GM23248 (cell line): ENCODE measurements at regions not wholly inside any gene's neighbourhood (a gene's known extent, or its start where the extent isn't known, plus 50 kb on each side); places are given as distances from the start of the nearest gene placed in this dataset.

Experiments used
- DNase-seq: peaks from one replicate; pipeline ENCODE4 v3.0.0-alpha.2; 2015
- H2AFZ ChIP-seq: fragments of 200-600 bp; sonication (generic); 2 replicates; pipeline ENCODE4 v1.6.1; 2016; ENCODE audit warnings: antibody characterized with exemption
- H3F3A ChIP-seq: fragments of 200-600 bp; sonication (generic); 2 replicates; pipeline ENCODE4 v1.6.1; 2016; ENCODE audit warnings: mild to moderate bottlenecking, antibody characterized with exemption, mixed run types; ENCODE audit not compliant: insufficient read depth
- H3K27ac ChIP-seq: fragments of 200-600 bp; sonication (generic); 2 replicates; pipeline ENCODE4 v1.5.1; 2016; ENCODE audit warnings: mild to moderate bottlenecking
- H3K27me3 ChIP-seq: fragments of 200-600 bp; sonication (generic); replicated peaks from 2 replicates; pipeline ENCODE4 v1.6.1; 2016; ENCODE audit warnings: mild to moderate bottlenecking; ENCODE audit not compliant: insufficient read depth
- H3K36me3 ChIP-seq: fragments of 200-600 bp; sonication (generic); 2 replicates; pipeline ENCODE4 v1.6.1; 2016; ENCODE audit warnings: low read depth, mild to moderate bottlenecking
- H3K4me1 ChIP-seq: fragments of 200-600 bp; sonication (generic); 2 replicates; pipeline ENCODE4 v1.6.1; 2016; ENCODE audit warnings: mild to moderate bottlenecking; ENCODE audit not compliant: insufficient read depth
- H3K4me2 ChIP-seq: fragments of 200-600 bp; sonication (generic); one replicate; pipeline ENCODE4 v1.6.1; 2016; ENCODE audit warnings: mild to moderate bottlenecking; ENCODE audit not compliant: unreplicated experiment
- H3K4me3 ChIP-seq: fragments of 200-600 bp; sonication (generic); 2 replicates; pipeline ENCODE4 v1.5.1; 2016; ENCODE audit warnings: mild to moderate bottlenecking
- H3K79me2 ChIP-seq: fragments of 200-600 bp; sonication (generic); 2 replicates; pipeline ENCODE4 v1.6.1; 2016; ENCODE audit warnings: mild to moderate bottlenecking; ENCODE audit not compliant: insufficient read depth
- H3K9ac ChIP-seq: fragments of 200-600 bp; sonication (generic); 2 replicates; pipeline ENCODE4 v1.6.1; 2016; ENCODE audit warnings: mild to moderate bottlenecking
- H3K9me2 ChIP-seq: fragments of 200-600 bp; sonication (generic); 2 replicates; pipeline ENCODE4 v1.6.1; 2016; ENCODE audit warnings: mixed run types, mild to moderate bottlenecking, moderate library complexity; ENCODE audit not compliant: insufficient read depth
- H3K9me3 ChIP-seq: fragments of 200-600 bp; sonication (generic); one replicate; pipeline ENCODE4 v1.6.1; 2017; ENCODE audit warnings: low read depth
- H4K20me1 ChIP-seq: fragments of 200-600 bp; sonication (generic); 2 replicates; pipeline ENCODE4 v1.6.0; 2016; ENCODE audit not compliant: insufficient read depth
- EZH2 ChIP-seq: fragments of 200-600 bp; sonication (generic); IDR thresholded peaks from 2 replicates; pipeline ENCODE4 v1.6.1; 2018; ENCODE audit warnings: antibody characterized with exemption, mild to moderate bottlenecking; ENCODE audit not compliant: insufficient read depth, poor library complexity, severe bottlenecking
- EZH2phosphoT487 ChIP-seq: fragments of 200-600 bp; sonication (generic); IDR thresholded peaks from 2 replicates; pipeline ENCODE4 v1.6.1; 2018; ENCODE audit warnings: antibody characterized with exemption, moderate library complexity, mild to moderate bottlenecking, low read depth; ENCODE audit not compliant: insufficient read depth
- WGBS, 2 experiments: methylation state at CpG; one replicate each; pipeline ENCODE4 v1.1.6; 2015 to 2017; ENCODE audit warnings: low lambda C conversion rate in 2 of 2, low coverage in 1 of 2; ENCODE audit errors: missing lambda C conversion rate in 2 of 2; 5-methylcytosine and 5-hydroxymethylcytosine counted together
- in situ Hi-C: fragments of 300-500 bp; cut with MboI; formaldehyde crosslinking; loops from 2 replicates; pipeline ENCODE4 v1.15.0; 2020

- no peaks in the 10 kb centered on the region for H4K20me1 ChIP-seq
- no peaks in the 10 kb centered on the region for H3K79me2 ChIP-seq
- no peaks in the 10 kb centered on the region for H3K9me3 ChIP-seq
- no peaks in the 10 kb centered on the region for H3K9me2 ChIP-seq
- no peaks in the 10 kb centered on the region for H3K4me1 ChIP-seq
- H3K27ac ChIP-seq, result no peak overlapping the region
- in situ Hi-C loops, result no loop called here
- no peak overlapping the region for H3K4me2 ChIP-seq
- no peaks in the 10 kb centered on the region for H3K36me3 ChIP-seq
- H3K4me3 ChIP-seq, result no peak overlapping the region
- H2AFZ ChIP-seq, result no peak overlapping the region
- H3F3A ChIP-seq, result no peaks in the 10 kb centered on the region
- no peak for TF ChIP-seq EZH2phosphoT487
- no peak for TF ChIP-seq EZH2
- no peak overlapping the region for H3K9ac ChIP-seq
- no peaks in the 10 kb centered on the region for H3K27me3 ChIP-seq
- DNase-seq, result no peak
- 37 to 38% methylated on average over 11 of the region's 11 CpGs for WGBS, 2 experiments
Observed at GRCh38 chr2:128818704-128819491, 500.2 kb upstream of the HS6ST1 start.

- H3F3A ChIP-seq, result no peaks in the 10 kb centered on the region
- no peaks in the 10 kb centered on the region for H3K36me3 ChIP-seq
- no peak overlapping the region for H2AFZ ChIP-seq
- H3K79me2 ChIP-seq, result no peaks in the 10 kb centered on the region
- in situ Hi-C loops, result no loop called here
- H3K9ac ChIP-seq, result no peak overlapping the region
- no peak for TF ChIP-seq EZH2
- TF ChIP-seq EZH2phosphoT487, result no peak
- no peaks in the 10 kb centered on the region for H4K20me1 ChIP-seq
- H3K4me1 ChIP-seq, result no peaks in the 10 kb centered on the region
- H3K9me2 ChIP-seq, result no peaks in the 10 kb centered on the region
- H3K4me2 ChIP-seq, result no peak overlapping the region
- H3K27ac ChIP-seq, result no peak overlapping the region
- 13 to 20% methylated on average over 4 of the region's 4 CpGs for WGBS, 2 experiments
- no peak overlapping the region for H3K4me3 ChIP-seq
- H3K27me3 ChIP-seq, result no peaks in the 10 kb centered on the region
- no peak for DNase-seq
- H3K9me3 ChIP-seq, result no peaks in the 10 kb centered on the region
Observed at GRCh38 chr2:128820452-128820851, 501.8 kb upstream of the HS6ST1 start.

- in situ Hi-C loops, result no loop called here
- WGBS, 2 experiments, result 18 to 21% methylated on average over 1 of the region's 1 CpG
- no peaks in the 10 kb centered on the region for H4K20me1 ChIP-seq
- no peak for DNase-seq
- no peaks in the 10 kb centered on the region for H3F3A ChIP-seq
- no peaks in the 10 kb centered on the region for H3K79me2 ChIP-seq
- H3K4me2 ChIP-seq, result no peak overlapping the region
- no peaks in the 10 kb centered on the region for H3K36me3 ChIP-seq
- H2AFZ ChIP-seq, result no peak overlapping the region
- no peaks in the 10 kb centered on the region for H3K9me2 ChIP-seq
- no peak overlapping the region for H3K4me3 ChIP-seq
- H3K27ac ChIP-seq, result no peak overlapping the region
- no peak overlapping the region for H3K9ac ChIP-seq
- no peaks in the 10 kb centered on the region for H3K4me1 ChIP-seq
- TF ChIP-seq EZH2phosphoT487 (no peak), EZH2 (no peak)
- H3K9me3 ChIP-seq, result no peaks in the 10 kb centered on the region
- no peaks in the 10 kb centered on the region for H3K27me3 ChIP-seq
Observed at GRCh38 chr2:128821010-128821409, 502.3 kb upstream of the HS6ST1 start.

- H3K9me2 ChIP-seq, result no peaks in the 10 kb centered on the region
- TF ChIP-seq EZH2 (no peak), EZH2phosphoT487 (no peak)
- no peak overlapping the region for H3K27ac ChIP-seq
- no peak for DNase-seq
- H3K4me1 ChIP-seq, result no peaks in the 10 kb centered on the region
- no peaks in the 10 kb centered on the region for H3K79me2 ChIP-seq
- no peaks in the 10 kb centered on the region for H4K20me1 ChIP-seq
- 10 to 15% methylated on average over 8 of the region's 8 CpGs for WGBS, 2 experiments
- H3K9ac ChIP-seq, result no peak overlapping the region
- in situ Hi-C loops, result no loop called here
- H2AFZ ChIP-seq, result no peak overlapping the region
- no peaks in the 10 kb centered on the region for H3K9me3 ChIP-seq
- no peaks in the 10 kb centered on the region for H3F3A ChIP-seq
- no peaks in the 10 kb centered on the region for H3K36me3 ChIP-seq
- no peak overlapping the region for H3K4me2 ChIP-seq
- H3K27me3 ChIP-seq, result no peaks in the 10 kb centered on the region
- H3K4me3 ChIP-seq, result no peak overlapping the region
Observed at GRCh38 chr2:128832946-128833663, 514.4 kb upstream of the HS6ST1 start.
